T-cell (primary cell): ENCODE measurements at regions not wholly inside any gene's neighbourhood (a gene's known extent, or its start where the extent isn't known, plus 50 kb on each side); places are given as distances from the start of the nearest gene placed in this dataset.

Experiments
- ATAC-seq, 4 experiments: fragments of 200-7000 bp in 3 of 4; fragments of 150-1000 bp in 1 of 4; cut with Tn5 transposase; replicated peaks in 1 of 4; 1 replicate in 3 of 4; 2 replicates in 1 of 4; pipeline ENCODE4 v1.10.0; 2021; ENCODE audit warnings: moderate library complexity in 3 of 4, mild to moderate bottlenecking in 2 of 4, moderate number of reproducible peaks in 1 of 4
- CTCF ChIA-PET, 2 donors: fragments of 300-600 bp; sonication (Branson Sonifier 250); formaldehyde crosslinking; loops; one replicate each; lab custom pipeline; 2022; ENCODE audit warnings: antibody characterized with exemption in 2 of 2; lab: Charles Lee
- POLR2A ChIA-PET, 2 donors: fragments of 300-600 bp; sonication (Branson Sonifier 250); formaldehyde crosslinking; loops; one replicate each; lab custom pipeline; 2022; ENCODE audit warnings: antibody characterized with exemption in 2 of 2; lab: Charles Lee
- DNase-seq, 35 experiments: peaks; one replicate each; pipeline versions ENCODE4 v3.0.0 to v3.0.0-alpha.2; 2013 to 2023
- H3K27ac ChIP-seq: one replicate; pipeline ENCODE4 v1.5.1; 2013; ENCODE audit warnings: low read length
- H3K27me3 ChIP-seq, 2 experiments: replicated peaks in 1 of 2; 1 replicate in 1 of 2; 2 replicates in 1 of 2; pipeline versions ENCODE4 v1.6.1 to v1.7.0; 2013; ENCODE audit warnings: low read length in 1 of 2, mixed read lengths in 1 of 2; ENCODE audit not compliant: control insufficient read depth in 2 of 2, insufficient read depth in 2 of 2; ENCODE audit errors: extremely low read depth in 1 of 2
- H3K36me3 ChIP-seq, 2 donors: 1 replicate in 1 of 2; 2 replicates in 1 of 2; pipeline versions ENCODE4 v1.6.1 to v1.7.0; 2013; ENCODE audit warnings: low read length in 1 of 2; ENCODE audit not compliant: control insufficient read depth in 2 of 2, insufficient read depth in 1 of 2; ENCODE audit errors: extremely low read depth in 1 of 2
- H3K4me1 ChIP-seq, 2 experiments: 1 replicate in 1 of 2; 2 replicates in 1 of 2; pipeline versions ENCODE4 v1.6.1 to v1.7.0; 2013; ENCODE audit warnings: low read length in 2 of 2, mixed read lengths in 1 of 2; ENCODE audit not compliant: insufficient read depth in 2 of 2, control insufficient read depth in 1 of 2; ENCODE audit errors: extremely low read depth in 1 of 2
- H3K4me3 ChIP-seq, 2 donors: 1 replicate in 1 of 2; 2 replicates in 1 of 2; pipeline versions ENCODE4 v1.5.1 to v1.7.0; 2013; ENCODE audit warnings: mild to moderate bottlenecking in 2 of 2, low read length in 1 of 2, moderate library complexity in 1 of 2; ENCODE audit not compliant: control insufficient read depth in 1 of 2; ENCODE audit errors: extremely low read depth in 1 of 2
- H3K9me3 ChIP-seq: 2 replicates; pipeline ENCODE4 v1.7.0; 2013
- H3K27ac Mint-ChIP-seq, 2 donors: one replicate each; pipeline ENCODE4 v1.8.0; 2020 to 2021; ENCODE audit warnings: mild to moderate bottlenecking in 2 of 2, mixed read lengths in 2 of 2
- H3K27me3 Mint-ChIP-seq, 2 donors: one replicate each; pipeline ENCODE4 v1.8.0; 2021 to 2022; ENCODE audit warnings: mixed read lengths in 2 of 2
- H3K36me3 Mint-ChIP-seq: one replicate; pipeline ENCODE4 v1.8.0; 2021; ENCODE audit warnings: mixed read lengths
- H3K4me1 Mint-ChIP-seq, 3 donors: one replicate each; pipeline ENCODE4 v1.8.0; 2020 to 2022; ENCODE audit warnings: mixed read lengths in 3 of 3, mild to moderate bottlenecking in 1 of 3
- H3K4me3 Mint-ChIP-seq, 3 donors: one replicate each; pipeline ENCODE4 v1.8.0; 2020 to 2022; ENCODE audit warnings: mild to moderate bottlenecking in 3 of 3, mixed read lengths in 3 of 3, moderate library complexity in 3 of 3
- H3K9me3 Mint-ChIP-seq, 3 donors: one replicate each; pipeline ENCODE4 v1.8.0; 2020 to 2022; ENCODE audit warnings: mixed read lengths in 3 of 3
- WGBS: methylation state at CpG from one replicate; pipeline ENCODE4 v1.1.5; 2013; ENCODE audit warnings: missing lambda C conversion rate; ENCODE audit not compliant: insufficient coverage; 5-methylcytosine and 5-hydroxymethylcytosine counted together

DNA sequence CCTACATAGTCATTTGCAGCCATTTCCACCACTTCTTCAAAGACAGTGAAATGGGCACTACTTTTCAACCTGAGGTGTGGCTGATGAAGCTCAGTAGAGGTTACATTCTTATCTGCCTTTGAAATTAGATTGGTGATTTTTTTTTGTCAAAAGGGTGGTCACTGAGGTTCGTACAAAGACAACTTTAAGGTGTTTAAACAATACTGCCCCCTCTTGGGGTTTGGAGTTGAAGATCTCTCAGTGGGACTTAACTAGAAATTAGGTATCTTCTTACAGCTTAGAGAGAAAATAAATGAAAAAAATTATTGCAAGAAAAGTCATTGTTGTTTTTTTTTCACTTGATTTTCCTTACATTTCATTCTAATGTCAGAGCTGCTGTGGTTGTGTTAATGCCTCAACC is 713.2 kb downstream of the CDH11 start:
- no peak overlapping the region for H3K4me3 ChIP-seq
- H3K36me3 ChIP-seq, result no peaks in the 10 kb centered on the region
- H3K4me1 Mint-ChIP-seq, result no peaks in the 10 kb centered on the region
- ChIA-PET CTCF (no interaction called here), POLR2A (no interaction called here)
- no peak for DNase-seq
- H3K27ac ChIP-seq, result no peak overlapping the region
- H3K4me1 ChIP-seq, result no peaks in the 10 kb centered on the region
- H3K27me3 Mint-ChIP-seq, result no peaks in the 10 kb centered on the region
- no peaks in the 10 kb centered on the region for H3K9me3 ChIP-seq
- WGBS, result 20% methylated on average over 1 of the region's 1 CpG
- H3K36me3 Mint-ChIP-seq, result no peaks in the 10 kb centered on the region
- H3K27ac Mint-ChIP-seq, result no peak overlapping the region
- no peak for ATAC-seq
- no peaks in the 10 kb centered on the region for H3K27me3 ChIP-seq
- H3K9me3 Mint-ChIP-seq, result peaks cover 15 to 37% (median 26%) of the 10 kb centered on the region in 3 donors
- H3K4me3 Mint-ChIP-seq, result no peak overlapping the region

GRCh38 chr16:64406770-64407181 is 715.1 kb downstream of the CDH11 start:
- Histone ChIP-seq H3K9me3 (no peaks in the 10 kb centered on the region), H3K4me1 (no peaks in the 10 kb centered on the region), H3K36me3 (no peaks in the 10 kb centered on the region), H3K4me3 (no peak overlapping the region), H3K27me3 (no peaks in the 10 kb centered on the region), H3K27ac (no peak overlapping the region)
- DNase-seq (no peak), ATAC-seq (no peak)
- Mint-ChIP-seq H3K36me3 (no peaks in the 10 kb centered on the region), H3K4me1 (no peaks in the 10 kb centered on the region), H3K27ac (no peak overlapping the region), H3K27me3 (no peaks in the 10 kb centered on the region), H3K9me3 (peaks cover 12 to 30% (median 21%) of the 10 kb centered on the region in 3 donors), H3K4me3 (no peak overlapping the region)
- POLR2A ChIA-PET, result no interaction called here
- CTCF ChIA-PET, result no interaction called here
- WGBS, result no CpG with 5 or more reads among the region's 4 CpGs

DNA sequence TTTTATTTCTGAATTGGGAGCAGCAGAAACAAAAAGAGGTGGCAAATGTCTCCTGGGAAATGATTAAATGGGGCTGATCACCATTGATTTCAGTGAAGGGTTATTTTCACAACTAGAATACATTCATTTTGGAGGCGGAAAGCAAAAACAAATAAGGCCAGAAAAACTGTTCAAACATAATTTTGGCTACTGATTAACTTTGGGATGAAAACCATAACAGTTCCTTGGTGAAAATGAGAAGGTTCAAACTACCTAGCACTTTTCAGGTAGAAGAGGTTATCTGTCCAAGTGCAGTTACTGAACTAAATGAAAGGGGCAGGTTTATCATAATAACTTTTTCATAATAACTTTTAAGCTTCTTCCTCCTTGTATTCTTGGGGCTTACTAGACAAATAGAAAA is 718.5 kb downstream of the CDH11 start:
- no peak overlapping the region for H3K4me3 Mint-ChIP-seq
- Histone ChIP-seq H3K9me3 (no peaks in the 10 kb centered on the region), H3K4me1 (no peaks in the 10 kb centered on the region), H3K27ac (no peak overlapping the region), H3K27me3 (no peaks in the 10 kb centered on the region), H3K36me3 (no peaks in the 10 kb centered on the region), H3K4me3 (no peak overlapping the region)
- DNase-seq (no peak), ATAC-seq (no peak)
- no peak overlapping the region for H3K27ac Mint-ChIP-seq
- POLR2A ChIA-PET, result no interaction called here
- WGBS, result no CpG with 5 or more reads among the region's 1 CpG
- peaks cover 5 to 31% (median 27%) of the 10 kb centered on the region in 3 donors for H3K9me3 Mint-ChIP-seq
- H3K36me3 Mint-ChIP-seq, result no peaks in the 10 kb centered on the region
- no peaks in the 10 kb centered on the region for H3K27me3 Mint-ChIP-seq
- no peaks in the 10 kb centered on the region for H3K4me1 Mint-ChIP-seq
- CTCF ChIA-PET, result no interaction called here

DNA sequence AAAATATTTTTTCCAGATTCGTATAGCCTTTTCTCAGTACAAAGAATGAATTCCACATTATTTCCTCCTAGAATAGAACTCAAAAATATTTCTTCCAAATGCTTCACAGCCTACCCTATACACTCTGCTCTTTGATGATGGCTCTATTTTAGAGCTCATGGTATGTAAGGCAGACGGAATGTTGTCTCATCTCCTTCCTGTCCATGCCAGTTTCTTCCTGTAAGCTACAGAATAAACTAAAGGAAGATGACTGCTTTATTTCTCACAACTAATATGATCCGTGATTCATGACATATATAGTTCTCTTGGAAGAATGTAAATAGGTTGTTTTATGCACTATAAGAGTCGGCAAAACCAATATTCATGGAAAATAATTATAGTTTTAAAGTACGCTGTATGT is 723.1 kb downstream of the CDH11 start:
- Mint-ChIP-seq H3K4me3 (no peak overlapping the region), H3K27me3 (no peaks in the 10 kb centered on the region), H3K9me3 (peaks cover 11 to 27% (median 15%) of the 10 kb centered on the region in 3 donors), H3K36me3 (no peaks in the 10 kb centered on the region), H3K4me1 (no peaks in the 10 kb centered on the region), H3K27ac (no peak overlapping the region)
- ChIA-PET POLR2A (no interaction called here), CTCF (no interaction called here)
- no peak overlapping the region for H3K27ac ChIP-seq
- H3K27me3 ChIP-seq, result no peaks in the 10 kb centered on the region
- H3K4me1 ChIP-seq, result no peaks in the 10 kb centered on the region
- no peak overlapping the region for H3K4me3 ChIP-seq
- ATAC-seq, result no peak
- no peak for DNase-seq
- no CpG with 5 or more reads among the region's 5 CpGs for WGBS
- H3K36me3 ChIP-seq, result no peaks in the 10 kb centered on the region
- no peaks in the 10 kb centered on the region for H3K9me3 ChIP-seq

DNA sequence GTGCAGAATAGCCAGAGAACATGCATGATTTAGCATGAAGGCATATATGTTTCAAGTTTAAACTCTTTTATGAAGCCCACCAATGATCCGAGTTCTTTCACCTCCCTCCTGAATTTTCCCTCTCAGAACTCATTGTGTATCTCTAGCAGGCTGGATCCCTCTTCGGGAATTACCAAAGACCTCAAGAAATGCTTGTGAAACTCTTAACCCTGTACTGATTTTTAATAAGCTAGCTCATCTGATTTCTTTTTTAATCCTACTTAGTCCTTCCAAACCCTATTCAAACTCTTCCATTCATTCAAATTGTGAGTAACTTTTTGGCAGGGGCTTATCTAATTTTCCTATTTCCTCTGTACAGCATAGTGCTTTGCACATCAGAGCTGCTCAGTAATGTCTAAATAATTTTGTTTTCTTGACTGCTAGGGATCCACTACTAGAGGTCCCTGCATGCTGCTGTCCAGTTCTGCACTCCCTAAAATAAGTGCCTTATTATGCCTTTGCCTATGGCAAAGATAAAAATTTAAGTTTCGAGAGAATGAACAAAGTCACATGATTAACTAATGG is 723.8 kb downstream of the CDH11 start:
- CTCF ChIA-PET, result no interaction called here
- POLR2A ChIA-PET, result no interaction called here
- H3K27me3 ChIP-seq, result no peaks in the 10 kb centered on the region
- no peaks in the 10 kb centered on the region for H3K36me3 ChIP-seq
- no peaks in the 10 kb centered on the region for H3K4me1 Mint-ChIP-seq
- 65% methylated on average over 2 of the region's 3 CpGs for WGBS
- peaks cover 11 to 30% (median 17%) of the 10 kb centered on the region in 3 donors for H3K9me3 Mint-ChIP-seq
- H3K27ac ChIP-seq, result no peak overlapping the region
- H3K4me3 ChIP-seq, result no peak overlapping the region
- no peak overlapping the region for H3K27ac Mint-ChIP-seq
- H3K27me3 Mint-ChIP-seq, result no peaks in the 10 kb centered on the region
- H3K9me3 ChIP-seq, result no peaks in the 10 kb centered on the region
- H3K4me1 ChIP-seq, result no peaks in the 10 kb centered on the region
- no peaks in the 10 kb centered on the region for H3K36me3 Mint-ChIP-seq
- no peak for DNase-seq
- no peak overlapping the region for H3K4me3 Mint-ChIP-seq
- no peak for ATAC-seq

DNA sequence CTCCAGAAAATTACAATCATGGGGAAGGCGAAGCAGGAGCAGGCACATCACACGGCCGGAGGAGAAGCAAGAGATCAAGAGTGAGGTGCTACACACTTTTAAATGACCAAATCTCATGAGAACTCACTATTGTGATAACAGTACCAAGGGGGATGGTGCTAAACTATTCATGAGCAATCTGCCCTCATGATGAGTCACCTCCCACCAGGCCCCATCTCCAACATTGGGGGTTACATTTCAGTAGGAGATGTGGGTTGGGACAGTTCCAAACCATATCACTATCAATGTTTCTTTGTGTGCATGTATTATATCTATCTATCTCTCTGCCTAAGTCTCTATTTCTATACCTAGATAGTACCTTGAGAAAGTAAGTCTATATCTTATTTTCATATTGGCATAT is 724.8 kb downstream of the CDH11 start:
- DNase-seq (no peak), ATAC-seq (no peak)
- no CpG with 5 or more reads among the region's 3 CpGs for WGBS
- H3K4me3 Mint-ChIP-seq, result no peak overlapping the region
- Histone ChIP-seq H3K9me3 (no peaks in the 10 kb centered on the region), H3K27me3 (no peaks in the 10 kb centered on the region), H3K4me3 (no peak overlapping the region), H3K4me1 (no peaks in the 10 kb centered on the region), H3K27ac (no peak overlapping the region), H3K36me3 (no peaks in the 10 kb centered on the region)
- H3K27ac Mint-ChIP-seq, result no peak overlapping the region
- POLR2A ChIA-PET, result no interaction called here
- no peaks in the 10 kb centered on the region for H3K27me3 Mint-ChIP-seq
- CTCF ChIA-PET, result no interaction called here
- H3K36me3 Mint-ChIP-seq, result no peaks in the 10 kb centered on the region
- peaks cover 11 to 30% (median 18%) of the 10 kb centered on the region in 3 donors for H3K9me3 Mint-ChIP-seq
- no peaks in the 10 kb centered on the region for H3K4me1 Mint-ChIP-seq

- H3K27ac Mint-ChIP-seq, result no peak overlapping the region
- H3K27ac ChIP-seq, result no peak overlapping the region
- no peaks in the 10 kb centered on the region for H3K4me1 Mint-ChIP-seq
- H3K4me1 ChIP-seq, result no peaks in the 10 kb centered on the region
- ChIA-PET CTCF (no interaction called here), POLR2A (no interaction called here)
- no peak for ATAC-seq
- WGBS, result 50% methylated on average over 1 of the region's 1 CpG
- H3K9me3 ChIP-seq, result no peaks in the 10 kb centered on the region
- H3K27me3 Mint-ChIP-seq, result no peaks in the 10 kb centered on the region
- peaks cover 14 to 29% (median 20%) of the 10 kb centered on the region in 3 donors for H3K9me3 Mint-ChIP-seq
- no peak overlapping the region for H3K4me3 Mint-ChIP-seq
- DNase-seq, result no peak
- no peaks in the 10 kb centered on the region for H3K27me3 ChIP-seq
- no peaks in the 10 kb centered on the region for H3K36me3 ChIP-seq
- no peaks in the 10 kb centered on the region for H3K36me3 Mint-ChIP-seq
- no peak overlapping the region for H3K4me3 ChIP-seq
Observed at GRCh38 chr16:64394061-64394460, 727.8 kb downstream of the CDH11 start.
